IPS-20b (cell line): ENCODE measurements at regions not wholly inside any gene's neighbourhood (a gene's known extent, or its start where the extent isn't known, plus 50 kb on each side); places are given as distances from the start of the nearest gene placed in this dataset.

Experiments used
- H3K27ac ChIP-seq: one replicate; pipeline ENCODE4 v1.5.1; 2013; ENCODE audit warnings: low read length
- H3K27me3 ChIP-seq: 2 replicates; pipeline ENCODE4 v1.6.1; 2013; ENCODE audit warnings: mild to moderate bottlenecking, low read length, inconsistent platforms; ENCODE audit not compliant: insufficient read depth
- H3K36me3 ChIP-seq: 2 replicates; pipeline ENCODE4 v1.6.1; 2013; ENCODE audit warnings: low read depth, mild to moderate bottlenecking, inconsistent platforms, low read length, moderate library complexity; ENCODE audit not compliant: insufficient read depth
- H3K4me1 ChIP-seq: 2 replicates; pipeline ENCODE4 v1.6.1; 2013; ENCODE audit warnings: mild to moderate bottlenecking, control low read depth, inconsistent platforms, low read length, moderate library complexity; ENCODE audit not compliant: insufficient read depth
- H3K4me3 ChIP-seq: 2 replicates; pipeline ENCODE4 v1.5.1; 2013; ENCODE audit warnings: mild to moderate bottlenecking, low read length, inconsistent platforms
- H3K9ac ChIP-seq: 2 replicates; pipeline ENCODE4 v1.6.1; 2013; ENCODE audit warnings: low read depth, mild to moderate bottlenecking, inconsistent platforms, low read length, moderate library complexity
- H3K9me3 ChIP-seq: 2 replicates; pipeline ENCODE4 v1.6.1; 2013; ENCODE audit warnings: mild to moderate bottlenecking, low read depth, low read length, inconsistent platforms; ENCODE audit not compliant: insufficient read depth

GRCh38 chr18:68083776-68084175 lies 567.3 kb upstream of the DSEL start:
- no peaks in the 10 kb centered on the region for H3K36me3 ChIP-seq

GRCh38 chr18:68083131-68083530 lies 566.6 kb upstream of the DSEL start:
- no peak overlapping the region for H3K4me3 ChIP-seq
- no peaks in the 10 kb centered on the region for H3K9me3 ChIP-seq
- H3K36me3 ChIP-seq, result no peaks in the 10 kb centered on the region
- no peak overlapping the region for H3K9ac ChIP-seq
- no peaks in the 10 kb centered on the region for H3K27me3 ChIP-seq
- H3K27ac ChIP-seq, result no peak overlapping the region
- peaks cover 8% of the 10 kb centered on the region; the same call in 1 of the 2 replicates for H3K4me1 ChIP-seq

More at GRCh38 chr18:68083776-68084175, 567.3 kb upstream of the DSEL start:
- Histone ChIP-seq H3K4me3 (no peak overlapping the region), H3K27ac (no peak overlapping the region), H3K27me3 (no peaks in the 10 kb centered on the region), H3K9ac (no peak overlapping the region), H3K9me3 (no peaks in the 10 kb centered on the region), H3K4me1 (peaks cover 8% of the 10 kb centered on the region; the same call in 1 of the 2 replicates)

GRCh38 chr18:68072744-68073143 lies 556.2 kb upstream of the DSEL start:
- Histone ChIP-seq H3K9me3 (peaks cover 24% of the 10 kb centered on the region), H3K4me3 (no peak overlapping the region), H3K27me3 (no peaks in the 10 kb centered on the region), H3K9ac (no peak overlapping the region), H3K36me3 (no peaks in the 10 kb centered on the region), H3K27ac (no peak overlapping the region), H3K4me1 (no peaks in the 10 kb centered on the region)

- H3K4me1 ChIP-seq, result no peaks in the 10 kb centered on the region
- H3K27me3 ChIP-seq, result no peaks in the 10 kb centered on the region
- no peak overlapping the region for H3K9ac ChIP-seq
- H3K36me3 ChIP-seq, result no peaks in the 10 kb centered on the region
- H3K9me3 ChIP-seq, result peaks cover 3% of the 10 kb centered on the region; the same call in 1 of the 2 replicates
- no peak overlapping the region for H3K4me3 ChIP-seq
- H3K27ac ChIP-seq, result no peak overlapping the region
These were observed 544.4 kb upstream of the DSEL start for GRCh38 chr18:68060871-68061270.

GRCh38 chr18:68056936-68057335 lies 540.4 kb upstream of the DSEL start:
- Histone ChIP-seq H3K4me3 (no peak overlapping the region), H3K27me3 (no peaks in the 10 kb centered on the region), H3K9me3 (no peaks in the 10 kb centered on the region), H3K27ac (no peak overlapping the region), H3K9ac (no peak overlapping the region), H3K4me1 (no peaks in the 10 kb centered on the region), H3K36me3 (no peaks in the 10 kb centered on the region)

GRCh38 chr18:68054669-68055068 lies 538.1 kb upstream of the DSEL start:
- Histone ChIP-seq H3K36me3 (no peaks in the 10 kb centered on the region), H3K27ac (no peak overlapping the region), H3K9me3 (no peaks in the 10 kb centered on the region), H3K27me3 (no peaks in the 10 kb centered on the region), H3K4me1 (peaks cover 7% of the 10 kb centered on the region; the same call in 1 of the 2 replicates), H3K4me3 (no peak overlapping the region), H3K9ac (no peak overlapping the region)

GRCh38 chr18:68053290-68053689 lies 536.8 kb upstream of the DSEL start:
- no peak overlapping the region for H3K4me3 ChIP-seq
- H3K27me3 ChIP-seq, result no peaks in the 10 kb centered on the region
- H3K4me1 ChIP-seq, result peaks cover 7% of the 10 kb centered on the region; the same call in 1 of the 2 replicates
- H3K9me3 ChIP-seq, result no peaks in the 10 kb centered on the region
- H3K27ac ChIP-seq, result no peak overlapping the region
- no peak overlapping the region for H3K9ac ChIP-seq
- H3K36me3 ChIP-seq, result no peaks in the 10 kb centered on the region

GRCh38 chr18:68041327-68041726 lies 524.8 kb upstream of the DSEL start:
- H3K4me3 ChIP-seq, result no peak overlapping the region
- no peaks in the 10 kb centered on the region for H3K36me3 ChIP-seq
- H3K9ac ChIP-seq, result no peak overlapping the region
- H3K27me3 ChIP-seq, result no peaks in the 10 kb centered on the region
- no peaks in the 10 kb centered on the region for H3K9me3 ChIP-seq
- no peaks in the 10 kb centered on the region for H3K4me1 ChIP-seq
- no peak overlapping the region for H3K27ac ChIP-seq

- H3K36me3 ChIP-seq, result no peaks in the 10 kb centered on the region
- H3K9me3 ChIP-seq, result no peaks in the 10 kb centered on the region
- H3K4me3 ChIP-seq, result no peak overlapping the region
- no peak overlapping the region for H3K9ac ChIP-seq
- H3K27me3 ChIP-seq, result no peaks in the 10 kb centered on the region
- no peaks in the 10 kb centered on the region for H3K4me1 ChIP-seq
- H3K27ac ChIP-seq, result no peak overlapping the region
These were observed 523.7 kb upstream of the DSEL start for GRCh38 chr18:68040198-68040597.

- no peaks in the 10 kb centered on the region for H3K27me3 ChIP-seq
- no peak overlapping the region for H3K27ac ChIP-seq
- no peaks in the 10 kb centered on the region for H3K4me1 ChIP-seq
- H3K36me3 ChIP-seq, result no peaks in the 10 kb centered on the region
- H3K4me3 ChIP-seq, result no peak overlapping the region
- H3K9ac ChIP-seq, result no peak overlapping the region
- H3K9me3 ChIP-seq, result no peaks in the 10 kb centered on the region
These were observed 519.4 kb upstream of the DSEL start for GRCh38 chr18:68035774-68036522.

- H3K9ac ChIP-seq, result no peak overlapping the region
- no peaks in the 10 kb centered on the region for H3K27me3 ChIP-seq
- no peaks in the 10 kb centered on the region for H3K4me1 ChIP-seq
- H3K9me3 ChIP-seq, result no peaks in the 10 kb centered on the region
- no peak overlapping the region for H3K4me3 ChIP-seq
- H3K27ac ChIP-seq, result no peak overlapping the region
- no peaks in the 10 kb centered on the region for H3K36me3 ChIP-seq
These were observed 517.8 kb upstream of the DSEL start for GRCh38 chr18:68034296-68034695.

GRCh38 chr18:68033466-68033865 lies 516.9 kb upstream of the DSEL start:
- no peaks in the 10 kb centered on the region for H3K27me3 ChIP-seq
- no peak overlapping the region for H3K4me3 ChIP-seq
- no peaks in the 10 kb centered on the region for H3K36me3 ChIP-seq
- no peaks in the 10 kb centered on the region for H3K9me3 ChIP-seq
- no peak overlapping the region for H3K9ac ChIP-seq
- H3K4me1 ChIP-seq, result no peaks in the 10 kb centered on the region
- H3K27ac ChIP-seq, result no peak overlapping the region
